ENCODE measurements at regions not wholly inside any gene's neighbourhood (a gene's known extent, or its start where the extent isn't known, plus 50 kb on each side); places are given as distances from the start of the nearest gene placed in this dataset.

DNA sequence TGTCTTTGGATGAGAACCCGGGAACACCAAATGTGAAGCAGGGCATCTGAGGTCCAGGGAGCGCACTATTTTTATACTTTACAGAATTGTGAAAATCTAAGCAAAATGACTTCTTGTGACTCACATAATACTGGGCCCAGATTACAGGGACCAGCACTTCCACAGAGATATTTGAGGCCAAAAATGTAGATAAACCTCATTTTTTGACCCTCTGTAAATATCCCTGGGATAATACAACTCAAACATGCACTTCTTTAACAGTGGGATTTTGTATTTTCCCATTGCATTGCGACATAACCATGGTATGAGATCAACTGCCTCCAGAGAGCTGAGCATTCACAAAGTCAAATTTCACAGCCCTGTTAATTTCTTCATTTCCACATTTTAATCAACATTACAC lies 289.4 kb upstream of the ADGRL4 start:
- Histone ChIP-seq H3K4me1 (replicated peaks in 1 of 2) (no peaks in the 10 kb centered on the region), H3K27me3 (no peaks in the 10 kb centered on the region), H3K36me3 (replicated peaks in 1 of 2) (no peaks in the 10 kb centered on the region), H3K4me3 (no peak overlapping the region), H3K27ac (no peak overlapping the region), H3K9me3 (replicated peaks in 1 of 3) (no peaks in the 10 kb centered on the region)
- DNase-seq = no peak
- intact Hi-C loops (cut with DNase I) = no loop called here
- 67 to 90% (median 74%) methylated on average over 3 of the region's 3 CpGs for WGBS, 4 donors
- TF ChIP-seq, protein P1, sequence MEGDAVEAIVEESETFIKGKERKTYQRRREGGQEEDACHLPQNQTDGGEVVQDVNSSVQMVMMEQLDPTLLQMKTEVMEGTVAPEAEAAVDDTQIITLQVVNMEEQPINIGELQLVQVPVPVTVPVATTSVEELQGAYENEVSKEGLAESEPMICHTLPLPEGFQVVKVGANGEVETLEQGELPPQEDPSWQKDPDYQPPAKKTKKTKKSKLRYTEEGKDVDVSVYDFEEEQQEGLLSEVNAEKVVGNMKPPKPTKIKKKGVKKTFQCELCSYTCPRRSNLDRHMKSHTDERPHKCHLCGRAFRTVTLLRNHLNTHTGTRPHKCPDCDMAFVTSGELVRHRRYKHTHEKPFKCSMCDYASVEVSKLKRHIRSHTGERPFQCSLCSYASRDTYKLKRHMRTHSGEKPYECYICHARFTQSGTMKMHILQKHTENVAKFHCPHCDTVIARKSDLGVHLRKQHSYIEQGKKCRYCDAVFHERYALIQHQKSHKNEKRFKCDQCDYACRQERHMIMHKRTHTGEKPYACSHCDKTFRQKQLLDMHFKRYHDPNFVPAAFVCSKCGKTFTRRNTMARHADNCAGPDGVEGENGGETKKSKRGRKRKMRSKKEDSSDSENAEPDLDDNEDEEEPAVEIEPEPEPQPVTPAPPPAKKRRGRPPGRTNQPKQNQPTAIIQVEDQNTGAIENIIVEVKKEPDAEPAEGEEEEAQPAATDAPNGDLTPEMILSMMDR (IDR thresholded peaks at IDR 0.05) = no peak
- no peak for TF ChIP-seq POLR2A (IDR thresholded peaks at IDR 0.05)

DNA sequence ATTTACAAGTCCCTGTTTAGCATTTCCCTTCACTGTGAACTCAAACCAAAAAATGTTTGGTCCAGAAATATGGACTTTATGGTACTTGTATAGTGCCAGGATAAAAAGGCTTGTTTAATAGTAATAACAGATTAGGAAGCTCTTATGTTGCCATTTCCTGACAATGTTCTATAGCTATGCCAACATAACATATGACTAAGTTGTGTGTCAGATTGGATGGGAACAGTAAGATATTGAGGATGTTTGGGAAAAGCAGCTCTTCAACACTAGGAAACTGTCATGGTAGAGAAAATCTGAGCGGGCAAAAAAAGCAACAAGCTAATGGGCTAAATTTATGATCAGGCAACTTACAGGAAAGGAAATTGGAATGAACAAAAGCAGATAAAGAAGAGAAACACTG lies 287.1 kb upstream of the ADGRL4 start:
- H3K4me3 ChIP-seq = no peak overlapping the region
- no peaks in the 10 kb centered on the region for H3K27me3 ChIP-seq
- H3K9me3 ChIP-seq (replicated peaks in 1 of 3) = no peaks in the 10 kb centered on the region
- WGBS, 4 donors = 53 to 91% (median 80%) methylated on average over 1 of the region's 1 CpG
- no peaks in the 10 kb centered on the region for H3K4me1 ChIP-seq (replicated peaks in 1 of 2)
- no peak overlapping the region for H3K27ac ChIP-seq
- TF ChIP-seq, protein P1 (IDR thresholded peaks at IDR 0.05) = no peak
- TF ChIP-seq POLR2A (IDR thresholded peaks at IDR 0.05) = no peak
- intact Hi-C loops (cut with DNase I) = no loop called here
- no peaks in the 10 kb centered on the region for H3K36me3 ChIP-seq (replicated peaks in 1 of 2)
- DNase-seq = no peak

DNA sequence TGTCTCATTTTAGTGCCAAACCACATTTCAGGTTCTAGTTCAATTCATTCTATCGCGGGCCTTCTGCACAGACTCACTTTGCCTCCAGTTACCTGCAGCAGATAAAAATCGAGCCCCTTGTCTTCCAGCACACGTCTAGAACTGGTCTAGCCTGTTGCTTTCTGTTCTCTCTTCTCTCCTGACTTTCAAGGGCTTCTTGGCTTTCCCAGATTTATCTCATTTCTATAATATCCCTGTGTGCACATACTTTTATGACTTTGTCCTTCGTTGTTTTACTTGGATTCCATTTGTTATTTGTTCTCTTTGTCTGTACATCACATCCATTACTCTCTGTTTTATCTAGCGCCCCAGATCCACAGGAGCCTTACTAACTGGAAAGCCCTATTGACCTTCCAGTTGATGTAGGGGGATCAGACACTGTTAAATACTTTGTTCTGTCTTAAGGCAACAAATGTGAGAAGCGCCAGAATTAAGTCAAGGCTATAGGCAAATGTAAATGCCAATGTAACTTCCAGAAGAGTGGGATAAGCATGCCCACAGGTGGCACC lies 284.5 kb upstream of the ADGRL4 start:
- intact Hi-C loops (cut with DNase I) = no loop called here
- H3K36me3 ChIP-seq (replicated peaks in 1 of 2) = no peaks in the 10 kb centered on the region
- WGBS, 4 donors = 73 to 80% (median 75%) methylated on average over 7 of the region's 7 CpGs
- H3K4me3 ChIP-seq = no peak overlapping the region
- TF ChIP-seq, protein P1 (IDR thresholded peaks at IDR 0.05) = no peak
- no peak for TF ChIP-seq POLR2A (IDR thresholded peaks at IDR 0.05)
- no peaks in the 10 kb centered on the region for H3K4me1 ChIP-seq (replicated peaks in 1 of 2)
- H3K27ac ChIP-seq = no peak overlapping the region
- no peaks in the 10 kb centered on the region for H3K27me3 ChIP-seq
- no peak for DNase-seq
- H3K9me3 ChIP-seq (replicated peaks in 1 of 3) = no peaks in the 10 kb centered on the region

DNA sequence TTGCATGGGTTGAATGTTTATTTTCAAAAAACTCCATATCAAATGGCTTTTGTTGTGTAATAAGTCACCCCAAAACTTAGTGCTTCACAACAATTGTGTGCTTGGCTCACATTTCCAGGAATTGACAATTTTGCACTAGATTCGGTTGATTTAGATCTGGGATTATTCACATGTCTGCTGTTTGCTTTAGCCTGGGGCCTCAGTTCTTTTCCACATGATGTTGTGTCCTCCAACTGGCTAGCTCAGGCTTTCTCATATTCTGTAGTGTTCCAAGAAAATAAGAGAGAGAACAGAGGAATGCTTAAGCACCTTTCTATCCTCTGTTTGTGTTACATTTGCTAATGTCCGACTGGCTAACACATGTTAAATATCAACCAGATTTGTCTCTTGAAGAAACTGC lies 281.5 kb upstream of the ADGRL4 start:
- TF ChIP-seq POLR2A (IDR thresholded peaks at IDR 0.05) = no peak
- no peaks in the 10 kb centered on the region for H3K27me3 ChIP-seq
- H3K36me3 ChIP-seq (replicated peaks in 1 of 2) = no peaks in the 10 kb centered on the region
- H3K9me3 ChIP-seq (replicated peaks in 1 of 3) = no peaks in the 10 kb centered on the region
- no peak for DNase-seq
- WGBS, 4 donors = 70 to 81% (median 76%) methylated on average over 2 of the region's 2 CpGs
- no peak overlapping the region for H3K4me3 ChIP-seq
- no peaks in the 10 kb centered on the region for H3K4me1 ChIP-seq (replicated peaks in 1 of 2)
- H3K27ac ChIP-seq = no peak overlapping the region
- intact Hi-C loops (cut with DNase I) = no loop called here

DNA sequence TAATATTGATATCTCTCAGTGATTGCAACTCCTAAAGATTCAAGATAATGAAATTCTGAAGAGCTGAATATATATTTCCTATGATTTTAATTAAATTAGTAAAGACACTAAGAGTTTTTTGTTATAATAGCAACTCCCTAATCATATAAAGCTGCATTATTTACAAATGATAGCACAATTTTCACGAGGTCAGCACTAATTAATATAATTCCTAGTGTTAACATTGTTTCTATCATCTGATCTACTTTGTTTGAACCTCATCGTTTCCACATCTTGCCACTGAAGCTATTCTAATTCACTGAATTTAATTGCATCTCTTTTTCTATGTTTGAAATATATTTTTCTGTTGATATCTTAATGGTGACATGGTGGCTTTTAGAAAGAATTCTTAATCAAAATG lies 279.1 kb upstream of the ADGRL4 start:
- WGBS, 4 donors = 44 to 61% (median 58%) methylated on average over 2 of the region's 2 CpGs
- intact Hi-C loops (cut with DNase I) = no loop called here
- no peak for DNase-seq
- Histone ChIP-seq H3K4me3 (no peak overlapping the region), H3K27ac (no peak overlapping the region), H3K27me3 (no peaks in the 10 kb centered on the region), H3K36me3 (replicated peaks in 1 of 2) (no peaks in the 10 kb centered on the region), H3K4me1 (replicated peaks in 1 of 2) (no peaks in the 10 kb centered on the region), H3K9me3 (replicated peaks in 1 of 3) (no peaks in the 10 kb centered on the region)
- TF ChIP-seq, protein P1 (IDR thresholded peaks at IDR 0.05) = no peak
- TF ChIP-seq POLR2A (IDR thresholded peaks at IDR 0.05) = no peak

Measured in adrenal gland (tissue), 9 donors.